ENCODE measurements at regions not wholly inside any gene's neighbourhood (a gene's known extent, or its start where the extent isn't known, plus 50 kb on each side); places are given as distances from the start of the nearest gene placed in this dataset.

DNA sequence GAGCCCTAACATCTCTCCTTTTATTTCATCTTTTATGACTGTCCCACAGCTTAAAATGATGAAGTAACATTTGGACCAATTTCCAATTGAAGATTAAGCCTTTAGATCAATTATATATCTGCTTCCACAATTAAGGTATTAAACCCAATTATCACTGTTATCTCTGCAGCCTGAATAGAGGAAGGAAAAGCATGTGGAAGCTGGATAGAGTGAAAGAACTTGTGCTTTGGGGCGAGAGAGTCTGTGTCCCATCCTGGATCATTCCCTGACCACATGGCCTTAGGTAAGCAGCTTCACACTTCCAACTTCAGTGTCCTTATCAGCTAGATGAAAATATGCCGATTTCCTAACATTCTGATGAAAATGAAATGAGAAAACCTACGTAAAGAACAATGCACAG lies 61.4 kb upstream of the TSPAN8 start:
- TF ChIP-seq, protein P1, sequence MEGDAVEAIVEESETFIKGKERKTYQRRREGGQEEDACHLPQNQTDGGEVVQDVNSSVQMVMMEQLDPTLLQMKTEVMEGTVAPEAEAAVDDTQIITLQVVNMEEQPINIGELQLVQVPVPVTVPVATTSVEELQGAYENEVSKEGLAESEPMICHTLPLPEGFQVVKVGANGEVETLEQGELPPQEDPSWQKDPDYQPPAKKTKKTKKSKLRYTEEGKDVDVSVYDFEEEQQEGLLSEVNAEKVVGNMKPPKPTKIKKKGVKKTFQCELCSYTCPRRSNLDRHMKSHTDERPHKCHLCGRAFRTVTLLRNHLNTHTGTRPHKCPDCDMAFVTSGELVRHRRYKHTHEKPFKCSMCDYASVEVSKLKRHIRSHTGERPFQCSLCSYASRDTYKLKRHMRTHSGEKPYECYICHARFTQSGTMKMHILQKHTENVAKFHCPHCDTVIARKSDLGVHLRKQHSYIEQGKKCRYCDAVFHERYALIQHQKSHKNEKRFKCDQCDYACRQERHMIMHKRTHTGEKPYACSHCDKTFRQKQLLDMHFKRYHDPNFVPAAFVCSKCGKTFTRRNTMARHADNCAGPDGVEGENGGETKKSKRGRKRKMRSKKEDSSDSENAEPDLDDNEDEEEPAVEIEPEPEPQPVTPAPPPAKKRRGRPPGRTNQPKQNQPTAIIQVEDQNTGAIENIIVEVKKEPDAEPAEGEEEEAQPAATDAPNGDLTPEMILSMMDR (IDR thresholded peaks at IDR 0.05 in 2 of 3, conservative IDR thresholded peaks at IDR 0.05 in 1 of 3; ENCODE audit: insufficient read depth in 2 of 3, low read depth in 1 of 3, low read length in 3 of 3) = no peak
- TF ChIP-seq HIVEP1 (CRISPR knock-in tag; IDR thresholded peaks at IDR 0.05) (no peak), KDM1A (IDR thresholded peaks at IDR 0.05) (no peak), MAFK (IDR thresholded peaks at IDR 0.05; ENCODE audit: low read length) (no peak), POLR2A (conservative IDR thresholded peaks at IDR 0.05) (no peak), HDAC2 (IDR thresholded peaks at IDR 0.05) (no peak), MXI1 (IDR thresholded peaks at IDR 0.05; ENCODE audit: low read depth, low read length) (no peak), SAP30 (IDR thresholded peaks at IDR 0.05; ENCODE audit: borderline replicate concordance, insufficient read depth, low read depth, low read length, poor library complexity, severe bottlenecking) (no peak), BHLHE40 (IDR thresholded peaks at IDR 0.05; ENCODE audit: low read length) (no peak), SP1 (CRISPR knock-in tag; IDR thresholded peaks at IDR 0.05) (no peak), GTF3C2 (IDR thresholded peaks at IDR 0.05; ENCODE audit: borderline replicate concordance, extremely low read depth, insufficient read length) (no peak), BRCA1 (IDR thresholded peaks at IDR 0.05) (no peak), BRCA1 (CRISPR knock-in tag; IDR thresholded peaks at IDR 0.05) (no peak), ZNF23 (CRISPR knock-in tag; IDR thresholded peaks at IDR 0.05) (no peak)
- TF ChIP-seq, protein P2, sequence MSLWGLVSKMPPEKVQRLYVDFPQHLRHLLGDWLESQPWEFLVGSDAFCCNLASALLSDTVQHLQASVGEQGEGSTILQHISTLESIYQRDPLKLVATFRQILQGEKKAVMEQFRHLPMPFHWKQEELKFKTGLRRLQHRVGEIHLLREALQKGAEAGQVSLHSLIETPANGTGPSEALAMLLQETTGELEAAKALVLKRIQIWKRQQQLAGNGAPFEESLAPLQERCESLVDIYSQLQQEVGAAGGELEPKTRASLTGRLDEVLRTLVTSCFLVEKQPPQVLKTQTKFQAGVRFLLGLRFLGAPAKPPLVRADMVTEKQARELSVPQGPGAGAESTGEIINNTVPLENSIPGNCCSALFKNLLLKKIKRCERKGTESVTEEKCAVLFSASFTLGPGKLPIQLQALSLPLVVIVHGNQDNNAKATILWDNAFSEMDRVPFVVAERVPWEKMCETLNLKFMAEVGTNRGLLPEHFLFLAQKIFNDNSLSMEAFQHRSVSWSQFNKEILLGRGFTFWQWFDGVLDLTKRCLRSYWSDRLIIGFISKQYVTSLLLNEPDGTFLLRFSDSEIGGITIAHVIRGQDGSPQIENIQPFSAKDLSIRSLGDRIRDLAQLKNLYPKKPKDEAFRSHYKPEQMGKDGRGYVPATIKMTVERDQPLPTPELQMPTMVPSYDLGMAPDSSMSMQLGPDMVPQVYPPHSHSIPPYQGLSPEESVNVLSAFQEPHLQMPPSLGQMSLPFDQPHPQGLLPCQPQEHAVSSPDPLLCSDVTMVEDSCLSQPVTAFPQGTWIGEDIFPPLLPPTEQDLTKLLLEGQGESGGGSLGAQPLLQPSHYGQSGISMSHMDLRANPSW (CRISPR knock-in tag; IDR thresholded peaks at IDR 0.05) = no peak
